H9 (cell line): ENCODE measurements at regions not wholly inside any gene's neighbourhood (a gene's known extent, or its start where the extent isn't known, plus 50 kb on each side); places are given as distances from the start of the nearest gene placed in this dataset.

Experiments
- DNase-seq: peaks from one replicate; pipeline ENCODE4 v3.0.0-alpha.2; 2017
- H2AFZ ChIP-seq: one replicate; pipeline ENCODE4 v1.6.1; 2013; ENCODE audit warnings: mild to moderate bottlenecking, low read length, control low read depth, moderate library complexity
- H2AK5ac ChIP-seq: 2 replicates; pipeline ENCODE4 v1.6.1; 2013; ENCODE audit warnings: low read length, control low read depth, mixed read lengths; ENCODE audit not compliant: insufficient read length
- H2BK120ac ChIP-seq: one replicate; pipeline ENCODE4 v1.6.1; 2013; ENCODE audit warnings: low read depth, mild to moderate bottlenecking, low read length, control low read depth, inconsistent platforms; ENCODE audit not compliant: poor library complexity, severe bottlenecking
- H2BK12ac ChIP-seq: 2 replicates; pipeline ENCODE4 v1.6.1; 2013; ENCODE audit warnings: low read length, control low read depth, mixed read lengths, low read depth; ENCODE audit not compliant: insufficient read length
- H2BK15ac ChIP-seq: 2 replicates; pipeline ENCODE4 v1.6.1; 2013; ENCODE audit warnings: low read depth, low read length, control low read depth
- H2BK20ac ChIP-seq: one replicate; pipeline ENCODE4 v1.6.1; 2013; ENCODE audit warnings: low read depth, mild to moderate bottlenecking, low read length, control low read depth, inconsistent platforms; ENCODE audit not compliant: poor library complexity, severe bottlenecking
- H2BK5ac ChIP-seq: 2 replicates; pipeline ENCODE4 v1.6.1; 2013; ENCODE audit warnings: low read length, control low read depth, mixed read lengths; ENCODE audit not compliant: insufficient read length
- H3K14ac ChIP-seq: 2 replicates; pipeline ENCODE4 v1.6.1; 2013; ENCODE audit warnings: low read length, control low read depth; ENCODE audit not compliant: insufficient read depth
- H3K18ac ChIP-seq: 2 replicates; pipeline ENCODE4 v1.6.1; 2013; ENCODE audit warnings: low read depth, mild to moderate bottlenecking, mixed read lengths, low read length, control low read depth; ENCODE audit not compliant: insufficient read length
- H3K23ac ChIP-seq: 2 replicates; pipeline ENCODE4 v1.6.1; 2013; ENCODE audit warnings: low read length, control low read depth, mixed read lengths, low read depth; ENCODE audit not compliant: insufficient read length
- H3K23me2 ChIP-seq: 2 replicates; pipeline ENCODE4 v1.6.1; 2013; ENCODE audit warnings: low read depth, mild to moderate bottlenecking, mixed read lengths, low read length, control low read depth; ENCODE audit not compliant: insufficient read length, poor library complexity, severe bottlenecking
- H3K27ac ChIP-seq: 2 replicates; pipeline ENCODE4 v1.5.1; 2013; ENCODE audit warnings: low read length, control low read depth, mixed read lengths, low read depth; ENCODE audit not compliant: insufficient read length
- H3K27me3 ChIP-seq: 2 replicates; pipeline ENCODE4 v1.6.1; 2013; ENCODE audit warnings: low read length, control low read depth, inconsistent platforms; ENCODE audit not compliant: insufficient read depth
- H3K4ac ChIP-seq: 2 replicates; pipeline ENCODE4 v1.6.1; 2013; ENCODE audit warnings: low read depth, mild to moderate bottlenecking, control low read depth, inconsistent platforms, low read length, moderate library complexity
- H3K4me1 ChIP-seq: 2 replicates; pipeline ENCODE4 v1.6.1; 2013; ENCODE audit warnings: low read length, control low read depth, inconsistent platforms; ENCODE audit not compliant: insufficient read depth
- H3K4me2 ChIP-seq: 2 replicates; pipeline ENCODE4 v1.6.1; 2013; ENCODE audit warnings: low read length, control low read depth, mixed read lengths; ENCODE audit not compliant: insufficient read length, insufficient read depth
- H3K56ac ChIP-seq: 2 replicates; pipeline ENCODE4 v1.6.1; 2013; ENCODE audit warnings: low read depth, mild to moderate bottlenecking, mixed read lengths, low read length, control low read depth; ENCODE audit not compliant: insufficient read length
- H3K79me1 ChIP-seq: 2 replicates; pipeline ENCODE4 v1.6.1; 2013; ENCODE audit warnings: low read depth, mild to moderate bottlenecking, moderate library complexity, low read length, control low read depth, inconsistent platforms; ENCODE audit not compliant: insufficient read depth, poor library complexity, severe bottlenecking
- H3K79me2 ChIP-seq: 2 replicates; pipeline ENCODE4 v1.6.1; 2013; ENCODE audit warnings: low read length, control low read depth, inconsistent platforms; ENCODE audit not compliant: insufficient read depth
- H3K9ac ChIP-seq: 2 replicates; pipeline ENCODE4 v1.6.1; 2013; ENCODE audit warnings: low read length, control low read depth, mixed read lengths; ENCODE audit not compliant: insufficient read length; ENCODE audit errors: extremely low read depth
- H3K9me3 ChIP-seq: one replicate; pipeline ENCODE4 v1.6.1; 2013; ENCODE audit warnings: low read depth, low read length, inconsistent platforms; ENCODE audit not compliant: control insufficient read depth
- H3T11ph ChIP-seq: one replicate; pipeline ENCODE4 v1.6.1; 2013; ENCODE audit warnings: mild to moderate bottlenecking, low read length, control low read depth, inconsistent platforms
- H4K20me1 ChIP-seq: one replicate; pipeline ENCODE4 v1.6.1; 2013; ENCODE audit not compliant: control insufficient read depth, insufficient read length, insufficient read depth
- H4K5ac ChIP-seq: 2 replicates; pipeline ENCODE4 v1.6.1; 2013; ENCODE audit warnings: low read depth, mild to moderate bottlenecking, mixed read lengths, low read length, control low read depth; ENCODE audit not compliant: insufficient read length
- H4K8ac ChIP-seq: replicated peaks from 2 replicates; pipeline ENCODE4 v1.6.1; 2013; ENCODE audit warnings: low read length, control low read depth, mixed read lengths, low read depth; ENCODE audit not compliant: insufficient read length
- H4K91ac ChIP-seq: 2 replicates; pipeline ENCODE4 v1.6.1; 2013; ENCODE audit warnings: low read depth, mild to moderate bottlenecking, moderate library complexity, mixed read lengths, low read length, control low read depth; ENCODE audit not compliant: insufficient read length
- H3K27ac Mint-ChIP-seq, 3 experiments: 2 replicates in 2 of 3; 3 replicates in 1 of 3; pipeline ENCODE4 v1.8.0; 2020 to 2021; ENCODE audit warnings: mixed read lengths in 3 of 3, mild to moderate bottlenecking in 1 of 3, moderate library complexity in 1 of 3
- H3K27me3 Mint-ChIP-seq: 2 replicates; pipeline ENCODE4 v1.8.0; 2021; ENCODE audit warnings: low read depth, mild to moderate bottlenecking, moderate library complexity, mixed read lengths
- H3K36me3 Mint-ChIP-seq, 3 experiments: 2 replicates in 2 of 3; 3 replicates in 1 of 3; pipeline ENCODE4 v1.8.0; 2020 to 2021; ENCODE audit warnings: low read depth in 3 of 3, mixed read lengths in 3 of 3; ENCODE audit not compliant: insufficient read depth in 1 of 3
- H3K4me1 Mint-ChIP-seq, 2 experiments: 2 replicates each; pipeline ENCODE4 v1.8.0; 2020; ENCODE audit warnings: mixed read lengths in 2 of 2
- H3K4me3 Mint-ChIP-seq, 2 experiments: 2 replicates in 1 of 2; 3 replicates in 1 of 2; pipeline ENCODE4 v1.8.0; 2020 to 2021; ENCODE audit warnings: mild to moderate bottlenecking in 2 of 2, mixed read lengths in 2 of 2, moderate library complexity in 1 of 2
- H3K9me3 Mint-ChIP-seq, 2 experiments: 2 replicates in 1 of 2; 3 replicates in 1 of 2; pipeline ENCODE4 v1.8.0; 2020; ENCODE audit warnings: mild to moderate bottlenecking in 2 of 2, mixed read lengths in 2 of 2, moderate library complexity in 1 of 2
- CTCF ChIP-seq: fragments of 200-600 bp; sonication (generic); conservative IDR thresholded peaks from 3 replicates; pipeline ENCODE4 v1.8.0; 2021; ENCODE audit warnings: antibody characterized with exemption, mild to moderate bottlenecking
- WGBS: extraction: QIAGEN DNeasy Blood & Tissue Kit; methylation state at CpG from one replicate; pipeline ENCODE4 v1.1.7; 2013; ENCODE audit warnings: missing lambda C conversion rate, low lambda C conversion rate, mixed read lengths; ENCODE audit not compliant: insufficient read length; ENCODE audit errors: extremely low coverage; 5-methylcytosine and 5-hydroxymethylcytosine counted together

- H2AFZ ChIP-seq: no peak overlapping the region
- no peak overlapping the region for H3K14ac ChIP-seq
- no peak overlapping the region for H2BK120ac ChIP-seq
- no peak overlapping the region for H3K56ac ChIP-seq
- no peaks in the 10 kb centered on the region for H3K27me3 ChIP-seq
- H3K4me3 Mint-ChIP-seq: no peak overlapping the region
- no peaks in the 10 kb centered on the region for H3K23me2 ChIP-seq
- no peak for DNase-seq
- no peaks in the 10 kb centered on the region for H3K27me3 Mint-ChIP-seq
- no peak overlapping the region for H2BK12ac ChIP-seq
- H2BK15ac ChIP-seq: no peak overlapping the region
- H3K4me1 Mint-ChIP-seq: peaks cover 20 to 21% of the 10 kb centered on the region in 2 experiments
- no peak overlapping the region for H3K27ac Mint-ChIP-seq
- H3K4me1 ChIP-seq: peaks cover 3% of the 10 kb centered on the region; the same call in 1 of the 2 replicates
- no peak overlapping the region for H3K23ac ChIP-seq
- no peak overlapping the region for H3T11ph ChIP-seq
- H3K9me3 ChIP-seq: no peaks in the 10 kb centered on the region
- no peaks in the 10 kb centered on the region for H3K36me3 Mint-ChIP-seq
- H3K9ac ChIP-seq: no peak overlapping the region
- WGBS: no CpG with 5 or more reads among the region's 7 CpGs
- no peaks in the 10 kb centered on the region for H3K9me3 Mint-ChIP-seq
- TF ChIP-seq CTCF: no peak
- no peak overlapping the region for H2BK5ac ChIP-seq
- H3K27ac ChIP-seq: no peak overlapping the region
- H2AK5ac ChIP-seq: no peak overlapping the region
- no peaks in the 10 kb centered on the region for H4K20me1 ChIP-seq
- H2BK20ac ChIP-seq: no peak overlapping the region
- no peak overlapping the region for H4K91ac ChIP-seq
- no peak overlapping the region for H3K4me2 ChIP-seq
- no peak overlapping the region for H4K5ac ChIP-seq
- H3K4ac ChIP-seq: no peak overlapping the region
- no peak overlapping the region for H3K18ac ChIP-seq
- H4K8ac ChIP-seq: no peak overlapping the region
- no peaks in the 10 kb centered on the region for H3K79me2 ChIP-seq
- no peaks in the 10 kb centered on the region for H3K79me1 ChIP-seq
Observed at GRCh38 chr4:121457278-121457875, 76.6 kb upstream of the QRFPR start.
